IMR-90 (cell line): ENCODE measurements at regions not wholly inside any gene's neighbourhood (a gene's known extent, or its start where the extent isn't known, plus 50 kb on each side); places are given as distances from the start of the nearest gene placed in this dataset.

Experiments
- ATAC-seq: fragments of 200-7000 bp; cut with Tn5 transposase; 2 replicates; pipeline ENCODE4 v1.9.1; 2020; ENCODE audit warnings: low read depth, mild to moderate bottlenecking, moderate library complexity
- BruUV-seq: library from RNA; stranded (reverse); fragments of 400-500 nt; replicated peaks from 2 replicates; lab custom pipeline; 2021; lab: Mats Ljungman, UMichigan
- CTCF ChIA-PET: fragments of 300-600 bp; formaldehyde crosslinking; extraction: SDS; loops from one replicate; lab custom pipeline; 2021; ENCODE audit warnings: antibody characterized with exemption; lab: Yijun Ruan, JAX
- POLR2A ChIA-PET: fragments of 300-600 bp; sonication (Branson Sonifier 250); formaldehyde crosslinking; loops from one replicate; lab custom pipeline; 2022; ENCODE audit warnings: antibody characterized with exemption; ENCODE audit not compliant: unreplicated experiment; lab: Charles Lee
- DNase-seq: peaks from one replicate; pipeline ENCODE4 v3.0.0; 2013
- H2AFZ ChIP-seq: replicated peaks from 2 replicates; pipeline ENCODE3; 2013; ENCODE audit warnings: low read length, mild to moderate bottlenecking; ENCODE audit not compliant: poor library complexity
- H2AK5ac ChIP-seq: 2 replicates; pipeline ENCODE4 v1.6.1; 2013; ENCODE audit warnings: low read depth, low read length, inconsistent platforms
- H2AK9ac ChIP-seq: replicated peaks from 2 replicates; pipeline ENCODE3; 2013; ENCODE audit warnings: mild to moderate bottlenecking, low read depth, low read length, moderate library complexity; ENCODE audit not compliant: poor library complexity
- H2BK120ac ChIP-seq: 2 replicates; pipeline ENCODE4 v1.6.1; 2013; ENCODE audit warnings: low read depth, low read length, inconsistent platforms
- H2BK15ac ChIP-seq: 3 replicates; pipeline ENCODE4 v1.6.1; 2013; ENCODE audit warnings: low read depth, low read length, inconsistent platforms
- H2BK20ac ChIP-seq: 2 replicates; pipeline ENCODE4 v1.6.1; 2013; ENCODE audit warnings: low read depth, mild to moderate bottlenecking, inconsistent platforms, low read length, moderate library complexity
- H2BK5ac ChIP-seq: 2 replicates; pipeline ENCODE4 v1.6.1; 2013; ENCODE audit warnings: mild to moderate bottlenecking, low read depth, low read length, inconsistent platforms; ENCODE audit not compliant: poor library complexity, severe bottlenecking
- H3K14ac ChIP-seq: replicated peaks from 2 replicates; pipeline ENCODE4 v1.6.1; 2013; ENCODE audit warnings: low read depth, low read length, inconsistent platforms
- H3K18ac ChIP-seq: 2 replicates; pipeline ENCODE4 v1.6.1; 2013; ENCODE audit warnings: low read depth, low read length, control low read depth
- H3K23ac ChIP-seq: 2 replicates; pipeline ENCODE4 v1.6.1; 2013; ENCODE audit warnings: low read depth, low read length, inconsistent platforms
- H3K27ac ChIP-seq: 2 replicates; pipeline ENCODE4 v1.5.1; 2013; ENCODE audit warnings: mild to moderate bottlenecking, control low read depth, low read length; ENCODE audit not compliant: insufficient read depth
- H3K27me3 ChIP-seq: 2 replicates; pipeline ENCODE4 v1.6.1; 2013; ENCODE audit warnings: low read length; ENCODE audit not compliant: control insufficient read depth, insufficient read depth
- H3K36me3 ChIP-seq: 2 replicates; pipeline ENCODE4 v1.6.1; 2013; ENCODE audit warnings: low read length, mixed read lengths; ENCODE audit not compliant: control insufficient read depth, insufficient read depth
- H3K4ac ChIP-seq: 2 replicates; pipeline ENCODE4 v1.6.1; 2013; ENCODE audit warnings: low read depth, low read length, inconsistent platforms
- H3K4me1 ChIP-seq: 2 replicates; pipeline ENCODE4 v1.6.1; 2013; ENCODE audit warnings: low read length, mixed read lengths; ENCODE audit not compliant: control insufficient read depth, insufficient read depth
- H3K4me2 ChIP-seq: 2 replicates; pipeline ENCODE4 v1.6.1; 2013; ENCODE audit warnings: low read depth, mild to moderate bottlenecking, control low read depth, low read length, moderate library complexity
- H3K4me3 ChIP-seq: 2 replicates; pipeline ENCODE4 v1.5.1; 2013; ENCODE audit warnings: low read depth, mild to moderate bottlenecking, control low read depth, low read length, moderate library complexity; ENCODE audit not compliant: insufficient read depth
- H3K56ac ChIP-seq: 2 replicates; pipeline ENCODE4 v1.6.1; 2013; ENCODE audit warnings: low read length, inconsistent platforms; ENCODE audit not compliant: insufficient read depth; ENCODE audit errors: extremely low read depth
- H3K79me1 ChIP-seq, 2 experiments: 2 replicates each; pipeline ENCODE4 v1.6.1; 2013; ENCODE audit warnings: low read length in 2 of 2, inconsistent platforms in 1 of 2, low read depth in 1 of 2
- H3K9ac ChIP-seq: 2 replicates; pipeline ENCODE4 v1.6.1; 2013; ENCODE audit warnings: low read depth, low read length, control low read depth
- H3K9me1 ChIP-seq: 2 replicates; pipeline ENCODE4 v1.6.1; 2013; ENCODE audit warnings: low read length, inconsistent platforms; ENCODE audit not compliant: insufficient read depth
- H3K9me3 ChIP-seq: 2 replicates; pipeline ENCODE4 v1.6.1; 2013; ENCODE audit warnings: low read length; ENCODE audit not compliant: control insufficient read depth, insufficient read depth
- H4K20me1 ChIP-seq: 2 replicates; pipeline ENCODE4 v1.6.1; 2013; ENCODE audit warnings: low read length, inconsistent platforms; ENCODE audit not compliant: insufficient read depth
- H4K5ac ChIP-seq: 2 replicates; pipeline ENCODE4 v1.6.1; 2013; ENCODE audit warnings: mild to moderate bottlenecking, low read depth, low read length, control low read depth
- H4K8ac ChIP-seq, 2 experiments: 2 replicates each; pipeline ENCODE4 v1.6.1; 2013; ENCODE audit warnings: low read depth in 2 of 2, low read length in 2 of 2, control low read depth in 1 of 2, inconsistent platforms in 1 of 2
- H4K91ac ChIP-seq: 2 replicates; pipeline ENCODE4 v1.6.1; 2013; ENCODE audit warnings: low read depth, low read length, inconsistent platforms; ENCODE audit not compliant: insufficient read depth
- BHLHE40 ChIP-seq: fragments of 150-350 bp; IDR thresholded peaks from 2 replicates; pipeline ENCODE4 v1.6.1; 2016; ENCODE audit warnings: mild to moderate bottlenecking, low read depth, low read length
- CEBPB ChIP-seq: IDR thresholded peaks from 2 replicates; pipeline ENCODE4 v1.6.1; 2012; ENCODE audit warnings: low read depth, low read length, improper control_type of control experiment
- CHD1 ChIP-seq: IDR thresholded peaks from 2 replicates; pipeline ENCODE4 v1.6.1; 2012; ENCODE audit warnings: low read depth, low read length, improper control_type of control experiment
- FOS ChIP-seq: fragments of 150-350 bp; IDR thresholded peaks from 2 replicates; pipeline ENCODE4 v1.6.1; 2016; ENCODE audit warnings: low read depth, low read length
- MAFK ChIP-seq: IDR thresholded peaks from 2 replicates; pipeline ENCODE4 v1.6.1; 2012; ENCODE audit warnings: low read depth, low read length, improper control_type of control experiment
- MXI1 ChIP-seq: IDR thresholded peaks from 2 replicates; pipeline ENCODE4 v1.6.1; 2012; ENCODE audit warnings: low read depth, mild to moderate bottlenecking, low read length, moderate library complexity, borderline replicate concordance
- NFE2L2 ChIP-seq: fragments of 150-350 bp; IDR thresholded peaks from 2 replicates; pipeline ENCODE4 v1.6.1; 2016; ENCODE audit warnings: low read depth, mild to moderate bottlenecking, low read length
- POLR2A ChIP-seq: IDR thresholded peaks from 2 replicates; pipeline ENCODE4 v1.6.1; 2012; ENCODE audit warnings: mild to moderate bottlenecking, low read depth, low read length
- RCOR1 ChIP-seq: IDR thresholded peaks from 2 replicates; pipeline ENCODE4 v1.6.1; 2012; ENCODE audit warnings: mild to moderate bottlenecking, low read length, improper control_type of control experiment; ENCODE audit not compliant: insufficient replicate concordance
- SMC3 ChIP-seq: fragments of 150-350 bp; IDR thresholded peaks from 2 replicates; pipeline ENCODE4 v1.6.1; 2016; ENCODE audit warnings: low read depth, mild to moderate bottlenecking, antibody characterized with exemption, low read length, moderate library complexity
- WGBS, 2 experiments: methylation state at CpG; one replicate each; pipeline versions ENCODE4 v1.1.5 to v1.1.7; 2013; ENCODE audit warnings: missing lambda C conversion rate in 2 of 2; ENCODE audit not compliant: insufficient read length in 1 of 2; ENCODE audit errors: extremely low coverage in 2 of 2; 5-methylcytosine and 5-hydroxymethylcytosine counted together
- dilution Hi-C: fragments of 300-500 bp; cut with HindIII; formaldehyde crosslinking; loops from one replicate; pipeline ENCODE4 v1.14.3; 2018; ENCODE audit warnings: low sequenced_read_pairs; ENCODE audit not compliant: unreplicated experiment
- in situ Hi-C: fragments of 300-500 bp; cut with MboI; formaldehyde crosslinking; loops from 3 replicates; pipeline ENCODE4 v1.14.3; 2019; ENCODE audit warnings: low sequenced_read_pairs, inconsistent platforms, mixed read lengths
- intact Hi-C: fragments of 100-400 bp; cut with micrococcal nuclease; formaldehyde crosslinking; loops from 2 replicates; pipeline ENCODE4 v1.10.0; 2022
- TF ChIP-seq, protein P1 (sequence below): conservative IDR thresholded peaks from 2 replicates; pipeline ENCODE4 v1.5.1; 2012; ENCODE audit warnings: mild to moderate bottlenecking, low read depth, low read length, improper control_type of control experiment
- TF ChIP-seq, protein P2 (sequence below): fragments of 150-350 bp; IDR thresholded peaks from 2 replicates; pipeline ENCODE4 v1.6.1; 2016; ENCODE audit warnings: low read depth, mild to moderate bottlenecking, low read length, moderate library complexity, borderline replicate concordance
- TF ChIP-seq, protein P3 (sequence below): fragments of 150-350 bp; IDR thresholded peaks from 2 replicates; pipeline ENCODE4 v1.6.1; 2017; ENCODE audit warnings: mild to moderate bottlenecking, antibody characterized with exemption, low read length, low read depth

DNA sequence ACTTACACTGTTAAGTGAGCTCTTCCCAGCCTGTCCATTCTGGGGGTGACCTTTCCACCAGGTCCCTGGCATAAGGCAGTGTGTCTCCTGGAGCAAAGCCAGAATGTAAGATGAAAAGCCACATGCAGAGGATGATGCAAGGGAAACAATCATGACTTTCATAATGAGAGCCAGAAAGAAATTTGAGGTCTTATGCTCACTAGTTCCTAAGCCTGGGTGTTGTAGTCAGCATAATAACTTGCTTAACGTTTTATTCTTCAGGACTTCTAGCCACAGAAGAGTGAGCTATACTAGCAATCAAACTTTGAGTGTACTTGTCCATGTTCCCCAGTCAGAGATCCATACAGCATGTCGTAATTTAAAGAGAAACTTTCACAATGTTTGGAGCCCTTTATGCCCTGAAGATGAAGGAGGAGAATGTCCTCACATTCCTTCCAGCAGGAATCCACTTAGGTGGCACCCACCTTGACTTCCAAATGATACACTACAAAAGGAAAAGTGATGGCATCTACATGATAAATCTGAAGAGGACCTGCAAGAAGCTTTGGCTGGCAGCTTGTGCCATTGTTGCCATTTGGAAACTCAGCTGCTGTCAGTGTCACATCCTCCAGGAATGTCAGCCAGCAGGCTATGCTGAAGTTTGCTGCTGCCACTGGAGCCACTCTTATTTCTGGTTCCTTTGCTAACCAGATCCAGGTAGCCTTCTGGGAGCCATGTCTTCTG is 60.5 kb upstream of the FOXD3 start:
- no peaks in the 10 kb centered on the region for H3K79me1 ChIP-seq
- no peak overlapping the region for H2AFZ ChIP-seq
- no peak overlapping the region for H3K4me2 ChIP-seq
- no peak overlapping the region for H2BK20ac ChIP-seq
- H3K4me3 ChIP-seq, result no peak overlapping the region
- ChIA-PET POLR2A (no interaction called here), CTCF (no interaction called here)
- no peak for DNase-seq
- BruUV-seq, result no TSS peak
- no peak overlapping the region for H2BK15ac ChIP-seq
- no peaks in the 10 kb centered on the region for H3K4me1 ChIP-seq
- H3K9ac ChIP-seq, result no peak overlapping the region
- no peaks in the 10 kb centered on the region for H3K9me3 ChIP-seq
- no peak overlapping the region for H4K91ac ChIP-seq
- no peak overlapping the region for H3K56ac ChIP-seq
- dilution Hi-C loops, result no loop called here
- H3K23ac ChIP-seq, result no peak overlapping the region
- H2AK5ac ChIP-seq, result no peak overlapping the region
- no peak overlapping the region for H4K8ac ChIP-seq
- ATAC-seq, result no peak
- intact Hi-C loops, result no loop called here
- no peak overlapping the region for H2BK5ac ChIP-seq
- H2BK120ac ChIP-seq, result no peak overlapping the region
- in situ Hi-C loops, result no loop called here
- no peak overlapping the region for H3K14ac ChIP-seq
- TF ChIP-seq POLR2A (no peak), MXI1 (no peak), MAFK (no peak), FOS (no peak), CHD1 (no peak), NFE2L2 (no peak), RCOR1 (no peak), SMC3 (no peak), CEBPB (no peak), BHLHE40 (no peak)
- TF ChIP-seq, protein P1, sequence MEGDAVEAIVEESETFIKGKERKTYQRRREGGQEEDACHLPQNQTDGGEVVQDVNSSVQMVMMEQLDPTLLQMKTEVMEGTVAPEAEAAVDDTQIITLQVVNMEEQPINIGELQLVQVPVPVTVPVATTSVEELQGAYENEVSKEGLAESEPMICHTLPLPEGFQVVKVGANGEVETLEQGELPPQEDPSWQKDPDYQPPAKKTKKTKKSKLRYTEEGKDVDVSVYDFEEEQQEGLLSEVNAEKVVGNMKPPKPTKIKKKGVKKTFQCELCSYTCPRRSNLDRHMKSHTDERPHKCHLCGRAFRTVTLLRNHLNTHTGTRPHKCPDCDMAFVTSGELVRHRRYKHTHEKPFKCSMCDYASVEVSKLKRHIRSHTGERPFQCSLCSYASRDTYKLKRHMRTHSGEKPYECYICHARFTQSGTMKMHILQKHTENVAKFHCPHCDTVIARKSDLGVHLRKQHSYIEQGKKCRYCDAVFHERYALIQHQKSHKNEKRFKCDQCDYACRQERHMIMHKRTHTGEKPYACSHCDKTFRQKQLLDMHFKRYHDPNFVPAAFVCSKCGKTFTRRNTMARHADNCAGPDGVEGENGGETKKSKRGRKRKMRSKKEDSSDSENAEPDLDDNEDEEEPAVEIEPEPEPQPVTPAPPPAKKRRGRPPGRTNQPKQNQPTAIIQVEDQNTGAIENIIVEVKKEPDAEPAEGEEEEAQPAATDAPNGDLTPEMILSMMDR, result no peak
- TF ChIP-seq, protein P2, sequence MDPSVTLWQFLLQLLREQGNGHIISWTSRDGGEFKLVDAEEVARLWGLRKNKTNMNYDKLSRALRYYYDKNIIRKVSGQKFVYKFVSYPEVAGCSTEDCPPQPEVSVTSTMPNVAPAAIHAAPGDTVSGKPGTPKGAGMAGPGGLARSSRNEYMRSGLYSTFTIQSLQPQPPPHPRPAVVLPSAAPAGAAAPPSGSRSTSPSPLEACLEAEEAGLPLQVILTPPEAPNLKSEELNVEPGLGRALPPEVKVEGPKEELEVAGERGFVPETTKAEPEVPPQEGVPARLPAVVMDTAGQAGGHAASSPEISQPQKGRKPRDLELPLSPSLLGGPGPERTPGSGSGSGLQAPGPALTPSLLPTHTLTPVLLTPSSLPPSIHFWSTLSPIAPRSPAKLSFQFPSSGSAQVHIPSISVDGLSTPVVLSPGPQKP, result no peak
- TF ChIP-seq, protein P3, sequence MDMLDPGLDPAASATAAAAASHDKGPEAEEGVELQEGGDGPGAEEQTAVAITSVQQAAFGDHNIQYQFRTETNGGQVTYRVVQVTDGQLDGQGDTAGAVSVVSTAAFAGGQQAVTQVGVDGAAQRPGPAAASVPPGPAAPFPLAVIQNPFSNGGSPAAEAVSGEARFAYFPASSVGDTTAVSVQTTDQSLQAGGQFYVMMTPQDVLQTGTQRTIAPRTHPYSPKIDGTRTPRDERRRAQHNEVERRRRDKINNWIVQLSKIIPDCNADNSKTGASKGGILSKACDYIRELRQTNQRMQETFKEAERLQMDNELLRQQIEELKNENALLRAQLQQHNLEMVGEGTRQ, result no peak
- H3K4ac ChIP-seq, result no peak overlapping the region
- H4K20me1 ChIP-seq, result no peaks in the 10 kb centered on the region
- H2AK9ac ChIP-seq, result no peak overlapping the region
- H3K18ac ChIP-seq, result no peak overlapping the region
- no CpG with 5 or more reads among the region's 2 CpGs for WGBS, 2 experiments
- H4K5ac ChIP-seq, result no peak overlapping the region
- H3K36me3 ChIP-seq, result no peaks in the 10 kb centered on the region
- H3K27ac ChIP-seq, result no peak overlapping the region
- no peaks in the 10 kb centered on the region for H3K9me1 ChIP-seq
- H3K27me3 ChIP-seq, result no peaks in the 10 kb centered on the region
